GM12892 (cell line): ENCODE measurements at regions not wholly inside any gene's neighbourhood (a gene's known extent, or its start where the extent isn't known, plus 50 kb on each side); places are given as distances from the start of the nearest gene placed in this dataset.

ENCODE experiments used
- POLR2A ChIP-seq: IDR thresholded peaks from 2 replicates; pipeline ENCODE4 v1.6.1; 2011; ENCODE audit warnings: low read depth, low read length, control low read depth
- POLR2AphosphoS5 ChIP-seq: IDR thresholded peaks from 2 replicates; pipeline ENCODE4 v1.6.1; 2011; ENCODE audit warnings: low read depth, low read length, control low read depth

- TF ChIP-seq POLR2A: no peak
- TF ChIP-seq POLR2AphosphoS5: no peak
Measured at GRCh38 chr5:133792655-133793054, 175.8 kb downstream of the C5orf15 start.
